Transverse colon (tissue), 3 donors: ENCODE measurements at regions not wholly inside any gene's neighbourhood (a gene's known extent, or its start where the extent isn't known, plus 50 kb on each side); places are given as distances from the start of the nearest gene placed in this dataset.

Experiments
- EP300 ChIP-seq: sonication (generic); formaldehyde crosslinking; IDR thresholded peaks from one replicate; pipeline ENCODE4 v1.6.1; 2017; ENCODE audit warnings: antibody characterized with exemption, low read depth
- POLR2A ChIP-seq: fragments of 450-650 bp; IDR thresholded peaks from one replicate; pipeline ENCODE4 v1.6.1; 2016; ENCODE audit warnings: antibody characterized with exemption, mild to moderate bottlenecking, moderate library complexity
- TF ChIP-seq, protein P1 (sequence below), 5 experiments: fragments of 200-600 bp in 3 of 5; fragments of 450-650 bp in 2 of 5; sonication (generic) in 3 of 5; IDR thresholded peaks; 1 replicate in 2 of 5; 2 replicates in 3 of 5; pipeline ENCODE4 v1.5.1; 2016 to 2017; ENCODE audit warnings: antibody characterized with exemption in 5 of 5, inconsistent platforms in 3 of 5, mild to moderate bottlenecking in 2 of 5, moderate library complexity in 1 of 5

DNA sequence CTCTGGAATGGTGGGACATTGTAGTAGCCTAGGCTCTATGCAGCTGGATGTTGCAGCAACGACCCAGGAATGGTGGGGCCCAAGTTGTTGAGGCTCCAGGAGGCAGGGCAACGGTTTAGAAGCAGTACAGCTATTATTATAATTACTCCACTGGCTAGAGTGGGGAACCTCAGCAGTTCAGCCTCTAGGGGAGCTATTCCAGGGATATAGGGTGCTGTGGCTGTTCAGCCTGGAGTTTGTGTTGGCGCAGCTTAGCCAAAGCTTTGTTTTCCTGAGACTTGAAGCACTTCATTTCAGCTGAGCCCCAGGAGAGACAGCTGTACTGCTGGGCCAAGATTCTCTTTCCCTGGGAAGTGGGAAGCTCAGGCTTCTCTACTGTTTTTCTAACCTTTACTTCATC lies 1023.0 kb upstream of the ATXN7L3B start:
- TF ChIP-seq, protein P1, sequence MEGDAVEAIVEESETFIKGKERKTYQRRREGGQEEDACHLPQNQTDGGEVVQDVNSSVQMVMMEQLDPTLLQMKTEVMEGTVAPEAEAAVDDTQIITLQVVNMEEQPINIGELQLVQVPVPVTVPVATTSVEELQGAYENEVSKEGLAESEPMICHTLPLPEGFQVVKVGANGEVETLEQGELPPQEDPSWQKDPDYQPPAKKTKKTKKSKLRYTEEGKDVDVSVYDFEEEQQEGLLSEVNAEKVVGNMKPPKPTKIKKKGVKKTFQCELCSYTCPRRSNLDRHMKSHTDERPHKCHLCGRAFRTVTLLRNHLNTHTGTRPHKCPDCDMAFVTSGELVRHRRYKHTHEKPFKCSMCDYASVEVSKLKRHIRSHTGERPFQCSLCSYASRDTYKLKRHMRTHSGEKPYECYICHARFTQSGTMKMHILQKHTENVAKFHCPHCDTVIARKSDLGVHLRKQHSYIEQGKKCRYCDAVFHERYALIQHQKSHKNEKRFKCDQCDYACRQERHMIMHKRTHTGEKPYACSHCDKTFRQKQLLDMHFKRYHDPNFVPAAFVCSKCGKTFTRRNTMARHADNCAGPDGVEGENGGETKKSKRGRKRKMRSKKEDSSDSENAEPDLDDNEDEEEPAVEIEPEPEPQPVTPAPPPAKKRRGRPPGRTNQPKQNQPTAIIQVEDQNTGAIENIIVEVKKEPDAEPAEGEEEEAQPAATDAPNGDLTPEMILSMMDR (IDR thresholded peaks at IDR 0.05): no peak
- TF ChIP-seq EP300 (no peak), POLR2A (no peak)
